PC-3 (cell line): ENCODE measurements at regions not wholly inside any gene's neighbourhood (a gene's known extent, or its start where the extent isn't known, plus 50 kb on each side); places are given as distances from the start of the nearest gene placed in this dataset.

Experiments
- ATAC-seq: fragments of 200-7000 bp; cut with Tn5 transposase; 2 replicates; pipeline ENCODE4 v1.9.1; 2020; ENCODE audit warnings: mild to moderate bottlenecking, moderate library complexity
- BruUV-seq: library from RNA; stranded (reverse); fragments of 400-500 nt; replicated peaks from 2 replicates; lab custom pipeline; 2021; lab: Mats Ljungman, UMichigan
- CTCF ChIA-PET: fragments of 300-600 bp; sonication (Branson Sonifier 250); formaldehyde crosslinking; loops from one replicate; lab custom pipeline; 2022; ENCODE audit warnings: antibody characterized with exemption; lab: Charles Lee
- POLR2A ChIA-PET: fragments of 300-600 bp; sonication (Branson Sonifier 250); formaldehyde crosslinking; loops from one replicate; lab custom pipeline; 2022; ENCODE audit warnings: antibody characterized with exemption; ENCODE audit not compliant: unreplicated experiment; lab: Charles Lee
- DNase-seq: peaks from one replicate; pipeline ENCODE4 v3.0.0-alpha.2; 2015
- H2AFZ ChIP-seq: fragments of 300-600 bp; sonication (generic); 2 replicates; pipeline ENCODE4 v1.6.0; 2016; ENCODE audit warnings: antibody characterized with exemption, low read length
- H3F3A ChIP-seq: fragments of 300-600 bp; sonication (generic); one replicate; pipeline ENCODE4 v1.6.0; 2017; ENCODE audit warnings: antibody characterized with exemption, low read length, control low read depth, mild to moderate bottlenecking; ENCODE audit not compliant: unreplicated experiment
- H3K27ac ChIP-seq: fragments of 300-600 bp; sonication (generic); 2 replicates; pipeline ENCODE4 v1.5.1; 2016; ENCODE audit warnings: mild to moderate bottlenecking, low read length
- H3K27me3 ChIP-seq: fragments of 300-600 bp; sonication (generic); 2 replicates; pipeline ENCODE4 v1.6.1; 2016; ENCODE audit warnings: low read length, mixed read lengths
- H3K36me3 ChIP-seq: fragments of 300-600 bp; sonication (generic); 2 replicates; pipeline ENCODE4 v1.6.1; 2016; ENCODE audit warnings: low read depth, mixed run types, low read length, mixed read lengths
- H3K4me1 ChIP-seq: fragments of 300-600 bp; sonication (generic); 2 replicates; pipeline ENCODE4 v1.5.1; 2016; ENCODE audit warnings: low read length; ENCODE audit not compliant: insufficient read depth
- H3K4me2 ChIP-seq: fragments of 300-600 bp; sonication (generic); 2 replicates; pipeline ENCODE4 v1.6.0; 2016; ENCODE audit warnings: low read length
- H3K4me3 ChIP-seq: fragments of 300-600 bp; sonication (generic); 2 replicates; pipeline ENCODE4 v1.5.1; 2016; ENCODE audit warnings: mild to moderate bottlenecking, low read length, mixed read lengths
- H3K79me2 ChIP-seq: fragments of 300-600 bp; sonication (generic); 2 replicates; pipeline ENCODE4 v1.6.1; 2017; ENCODE audit warnings: low read length, mixed read lengths
- H3K9ac ChIP-seq: fragments of 300-600 bp; sonication (generic); 2 replicates; pipeline ENCODE4 v1.6.0; 2016; ENCODE audit warnings: mild to moderate bottlenecking, low read length
- H3K9me2 ChIP-seq: fragments of 300-600 bp; sonication (generic); replicated peaks from 2 replicates; pipeline ENCODE4 v1.6.1; 2016; ENCODE audit warnings: mixed run types, low read length, mixed read lengths
- H3K9me3 ChIP-seq: fragments of 300-600 bp; sonication (generic); 2 replicates; pipeline ENCODE4 v1.6.1; 2016; ENCODE audit warnings: low read length, mixed read lengths
- H4K20me1 ChIP-seq: fragments of 300-600 bp; sonication (generic); 2 replicates; pipeline ENCODE4 v1.6.1; 2016; ENCODE audit warnings: low read length, mixed read lengths
- CTCF ChIP-seq: fragments of 300-600 bp; sonication (generic); conservative IDR thresholded peaks from 2 replicates; pipeline ENCODE4 v1.5.1; 2017; ENCODE audit warnings: antibody characterized with exemption, low read depth, mild to moderate bottlenecking, low read length
- EZH2 ChIP-seq: fragments of 300-600 bp; sonication (generic); IDR thresholded peaks from one replicate; pipeline ENCODE4 v1.6.1; 2017; ENCODE audit warnings: antibody characterized with exemption, mild to moderate bottlenecking, low read length; ENCODE audit not compliant: unreplicated experiment
- EZH2phosphoT487 ChIP-seq: fragments of 300-600 bp; sonication (generic); IDR thresholded peaks from 2 replicates; pipeline ENCODE4 v1.6.1; 2018; ENCODE audit warnings: mild to moderate bottlenecking, antibody characterized with exemption, low read length, borderline replicate concordance
- intact Hi-C: fragments of 100-400 bp; cut with micrococcal nuclease; formaldehyde crosslinking; loops from 2 replicates; pipeline ENCODE4 v1.9.0; 2023

- ATAC-seq (no peak), DNase-seq (no peak)
- ChIA-PET POLR2A (no interaction called here), CTCF (no interaction called here)
- TF ChIP-seq EZH2phosphoT487 (no peak), CTCF (no peak), EZH2 (no peak)
- H3K9me2 ChIP-seq = no peaks in the 10 kb centered on the region
- no peak overlapping the region for H3K4me2 ChIP-seq
- H4K20me1 ChIP-seq = no peaks in the 10 kb centered on the region
- no peaks in the 10 kb centered on the region for H3K36me3 ChIP-seq
- BruUV-seq = no TSS peak
- H3K9ac ChIP-seq = no peak overlapping the region
- no peaks in the 10 kb centered on the region for H3K9me3 ChIP-seq
- H3K79me2 ChIP-seq = no peaks in the 10 kb centered on the region
- H3K4me3 ChIP-seq = no peak overlapping the region
- no peaks in the 10 kb centered on the region for H3K4me1 ChIP-seq
- no peaks in the 10 kb centered on the region for H3K27me3 ChIP-seq
- H2AFZ ChIP-seq = no peak overlapping the region
- H3F3A ChIP-seq = no peaks in the 10 kb centered on the region
- intact Hi-C loops = no loop called here
- H3K27ac ChIP-seq = no peak overlapping the region
These were observed 331.2 kb downstream of the FOXL1 start for GRCh38 chr16:86909359-86910160.

- intact Hi-C loops = no loop called here
- no peaks in the 10 kb centered on the region for H3K9me2 ChIP-seq
- H3K9ac ChIP-seq = no peak overlapping the region
- no peaks in the 10 kb centered on the region for H3K9me3 ChIP-seq
- ATAC-seq (no peak), DNase-seq (no peak)
- no peaks in the 10 kb centered on the region for H4K20me1 ChIP-seq
- no peaks in the 10 kb centered on the region for H3K79me2 ChIP-seq
- H3K27ac ChIP-seq = no peak overlapping the region
- H3K4me1 ChIP-seq = no peaks in the 10 kb centered on the region
- no peak overlapping the region for H2AFZ ChIP-seq
- H3K4me3 ChIP-seq = no peak overlapping the region
- ChIA-PET CTCF (no interaction called here), POLR2A (no interaction called here)
- no TSS peak for BruUV-seq
- no peak overlapping the region for H3K4me2 ChIP-seq
- H3K27me3 ChIP-seq = no peaks in the 10 kb centered on the region
- TF ChIP-seq EZH2phosphoT487 (no peak), CTCF (no peak), EZH2 (no peak)
- H3K36me3 ChIP-seq = no peaks in the 10 kb centered on the region
- H3F3A ChIP-seq = no peaks in the 10 kb centered on the region
These were observed 331.9 kb downstream of the FOXL1 start for GRCh38 chr16:86910161-86910769.

- no peaks in the 10 kb centered on the region for H3K27me3 ChIP-seq
- no peaks in the 10 kb centered on the region for H3K9me3 ChIP-seq
- ATAC-seq (no peak), DNase-seq (no peak)
- no peak for TF ChIP-seq EZH2phosphoT487
- no peak for TF ChIP-seq EZH2
- TF ChIP-seq CTCF = no peak
- no peak overlapping the region for H3K27ac ChIP-seq
- H3K4me1 ChIP-seq = no peaks in the 10 kb centered on the region
- H3K4me3 ChIP-seq = no peak overlapping the region
- H3K4me2 ChIP-seq = no peak overlapping the region
- H3K36me3 ChIP-seq = no peaks in the 10 kb centered on the region
- intact Hi-C loops = no loop called here
- CTCF ChIA-PET = no interaction called here
- no peak overlapping the region for H2AFZ ChIP-seq
- H3F3A ChIP-seq = no peaks in the 10 kb centered on the region
- no peaks in the 10 kb centered on the region for H3K9me2 ChIP-seq
- no TSS peak for BruUV-seq
- no peak overlapping the region for H3K9ac ChIP-seq
- POLR2A ChIA-PET = no interaction called here
- no peaks in the 10 kb centered on the region for H4K20me1 ChIP-seq
- no peaks in the 10 kb centered on the region for H3K79me2 ChIP-seq
These were observed 333.1 kb downstream of the FOXL1 start for GRCh38 chr16:86911437-86911958.
